ENCODE measurements at regions not wholly inside any gene's neighbourhood (a gene's known extent, or its start where the extent isn't known, plus 50 kb on each side); places are given as distances from the start of the nearest gene placed in this dataset.

DNA sequence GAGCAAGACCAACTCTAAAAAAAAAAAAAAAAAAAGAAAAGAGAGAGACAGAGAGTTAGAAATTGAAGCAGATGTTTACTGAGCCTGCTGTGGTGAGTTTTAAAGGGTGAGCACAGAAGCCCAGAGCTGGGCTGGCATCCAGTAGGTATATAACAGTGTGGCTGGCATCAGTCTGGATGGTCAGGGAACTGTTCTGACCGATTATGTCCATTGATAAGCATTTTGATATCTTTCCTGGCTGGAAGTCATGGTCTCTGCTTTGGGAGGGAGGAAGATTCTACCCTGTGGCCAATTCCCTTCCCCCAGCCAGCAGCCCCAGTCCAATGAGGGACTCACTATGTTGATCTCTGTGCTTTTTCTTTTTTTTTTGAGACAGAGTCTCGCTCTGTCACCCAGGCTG, 65.2 kb upstream of the PODXL start:
- Mint-ChIP-seq H3K36me3 (ENCODE audit: unreplicated experiment) (no peaks in the 10 kb centered on the region), H3K27ac (ENCODE audit: unreplicated experiment) (no peak overlapping the region), H3K27me3 (ENCODE audit: unreplicated experiment) (peaks cover 3% of the 10 kb centered on the region), H3K9me3 (ENCODE audit: unreplicated experiment) (peaks cover 4% of the 10 kb centered on the region), H3K4me1 (ENCODE audit: low read depth, unreplicated experiment) (no peaks in the 10 kb centered on the region), H3K4me3 (ENCODE audit: unreplicated experiment) (no peak overlapping the region)
- DNase-seq, result no peak
- TF ChIP-seq, protein P1, sequence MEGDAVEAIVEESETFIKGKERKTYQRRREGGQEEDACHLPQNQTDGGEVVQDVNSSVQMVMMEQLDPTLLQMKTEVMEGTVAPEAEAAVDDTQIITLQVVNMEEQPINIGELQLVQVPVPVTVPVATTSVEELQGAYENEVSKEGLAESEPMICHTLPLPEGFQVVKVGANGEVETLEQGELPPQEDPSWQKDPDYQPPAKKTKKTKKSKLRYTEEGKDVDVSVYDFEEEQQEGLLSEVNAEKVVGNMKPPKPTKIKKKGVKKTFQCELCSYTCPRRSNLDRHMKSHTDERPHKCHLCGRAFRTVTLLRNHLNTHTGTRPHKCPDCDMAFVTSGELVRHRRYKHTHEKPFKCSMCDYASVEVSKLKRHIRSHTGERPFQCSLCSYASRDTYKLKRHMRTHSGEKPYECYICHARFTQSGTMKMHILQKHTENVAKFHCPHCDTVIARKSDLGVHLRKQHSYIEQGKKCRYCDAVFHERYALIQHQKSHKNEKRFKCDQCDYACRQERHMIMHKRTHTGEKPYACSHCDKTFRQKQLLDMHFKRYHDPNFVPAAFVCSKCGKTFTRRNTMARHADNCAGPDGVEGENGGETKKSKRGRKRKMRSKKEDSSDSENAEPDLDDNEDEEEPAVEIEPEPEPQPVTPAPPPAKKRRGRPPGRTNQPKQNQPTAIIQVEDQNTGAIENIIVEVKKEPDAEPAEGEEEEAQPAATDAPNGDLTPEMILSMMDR (IDR thresholded peaks at IDR 0.05; ENCODE audit: partially characterized antibody, unreplicated experiment), result no peak

GRCh38 chr7:131620673-131621609, 64.5 kb upstream of the PODXL start:
- Mint-ChIP-seq H3K9me3 (ENCODE audit: unreplicated experiment) (peaks cover 3% of the 10 kb centered on the region), H3K4me1 (ENCODE audit: low read depth, unreplicated experiment) (no peaks in the 10 kb centered on the region), H3K4me3 (ENCODE audit: unreplicated experiment) (no peak overlapping the region), H3K36me3 (ENCODE audit: unreplicated experiment) (no peaks in the 10 kb centered on the region), H3K27ac (ENCODE audit: unreplicated experiment) (no peak overlapping the region), H3K27me3 (ENCODE audit: unreplicated experiment) (peaks cover 2% of the 10 kb centered on the region)
- DNase-seq, result no peak
- TF ChIP-seq, protein P1 (IDR thresholded peaks at IDR 0.05; ENCODE audit: partially characterized antibody, unreplicated experiment), result no peak

DNA sequence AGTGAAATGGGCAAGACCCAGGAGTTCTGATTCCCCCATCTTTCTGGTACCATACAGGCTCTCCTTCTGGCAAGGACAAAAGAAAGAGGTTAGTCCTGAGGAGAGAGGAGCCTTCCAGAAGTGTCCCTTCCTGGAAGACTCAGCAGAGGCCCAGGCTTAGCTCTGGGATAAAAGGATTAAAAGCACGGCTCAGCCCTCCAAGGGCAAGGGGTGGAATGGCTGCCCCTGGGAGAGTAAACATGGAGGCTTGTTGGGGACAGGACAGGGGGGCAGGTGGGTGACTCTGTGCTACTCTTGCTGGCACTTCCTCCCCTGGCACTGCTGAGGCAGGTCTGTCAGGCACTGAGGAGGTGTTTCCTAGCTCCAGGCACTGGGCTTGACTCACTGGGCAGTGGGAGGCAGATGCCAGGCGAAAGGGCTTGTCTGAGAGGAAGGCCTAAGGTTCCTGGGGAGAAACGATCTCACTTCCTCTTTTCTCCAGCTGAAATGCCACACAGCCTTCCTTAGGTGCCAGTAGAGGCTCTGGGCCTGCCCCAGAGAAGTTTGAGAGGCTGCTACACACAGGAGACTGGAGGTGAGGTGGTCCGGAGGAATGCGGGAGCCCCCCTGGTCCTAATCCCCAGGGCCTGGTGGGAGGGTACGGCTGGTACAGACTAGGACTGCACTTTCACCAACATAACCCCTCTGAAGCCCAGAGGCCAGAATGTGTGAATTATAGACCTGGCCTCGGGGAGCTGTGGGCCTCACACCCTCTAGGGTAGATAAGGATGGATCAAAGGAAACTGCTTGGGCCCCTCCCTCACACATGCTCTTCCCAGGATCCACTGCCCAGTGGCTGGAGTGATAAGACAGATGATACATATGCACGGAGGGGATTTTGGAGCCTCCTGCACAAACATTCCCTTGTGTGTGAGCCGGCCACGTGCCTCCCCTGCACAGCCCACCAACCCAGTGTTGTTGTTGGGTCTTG, 63.2 kb upstream of the PODXL start:
- TF ChIP-seq, protein P1 (IDR thresholded peaks at IDR 0.05; ENCODE audit: partially characterized antibody, unreplicated experiment), result no peak
- Mint-ChIP-seq H3K9me3 (ENCODE audit: unreplicated experiment) (peaks cover 3% of the 10 kb centered on the region), H3K27ac (ENCODE audit: unreplicated experiment) (no peak overlapping the region), H3K27me3 (ENCODE audit: unreplicated experiment) (peaks cover 3% of the 10 kb centered on the region), H3K4me3 (ENCODE audit: unreplicated experiment) (no peak overlapping the region), H3K36me3 (ENCODE audit: unreplicated experiment) (no peaks in the 10 kb centered on the region), H3K4me1 (ENCODE audit: low read depth, unreplicated experiment) (no peaks in the 10 kb centered on the region)
- no peak for DNase-seq

DNA sequence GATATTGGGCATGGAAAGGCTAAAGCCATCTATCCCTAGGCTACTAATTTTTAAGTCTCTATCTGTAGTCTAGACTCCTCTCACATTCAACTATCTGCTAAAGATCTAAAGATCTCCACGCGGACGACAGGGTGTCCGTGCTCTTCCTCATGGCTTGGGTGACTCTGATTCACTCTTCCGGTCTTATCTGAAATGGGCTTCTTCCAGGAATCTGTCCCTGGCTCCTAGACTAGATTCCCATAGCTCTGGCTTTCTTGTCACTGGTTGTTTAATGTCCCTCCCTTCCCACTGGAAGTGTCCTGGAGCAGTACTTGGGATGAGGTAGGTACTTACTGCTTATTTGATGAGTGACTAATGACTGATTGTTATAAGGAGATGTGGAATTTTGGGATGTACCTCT, 62.0 kb upstream of the PODXL start:
- Mint-ChIP-seq H3K27me3 (ENCODE audit: unreplicated experiment) (peaks cover 3% of the 10 kb centered on the region), H3K4me3 (ENCODE audit: unreplicated experiment) (no peak overlapping the region), H3K36me3 (ENCODE audit: unreplicated experiment) (no peaks in the 10 kb centered on the region), H3K4me1 (ENCODE audit: low read depth, unreplicated experiment) (no peaks in the 10 kb centered on the region), H3K9me3 (ENCODE audit: unreplicated experiment) (peaks cover 1% of the 10 kb centered on the region), H3K27ac (ENCODE audit: unreplicated experiment) (no peak overlapping the region)
- TF ChIP-seq, protein P1 (IDR thresholded peaks at IDR 0.05; ENCODE audit: partially characterized antibody, unreplicated experiment), result no peak
- DNase-seq, result no peak
